Right lobe of liver (tissue), 6 donors: ENCODE measurements at regions not wholly inside any gene's neighbourhood (a gene's known extent, or its start where the extent isn't known, plus 50 kb on each side); places are given as distances from the start of the nearest gene placed in this dataset.

Experiments
- ATAC-seq, 4 donors: fragments of 200-7000 bp; cut with Tn5 transposase; one replicate each; pipeline ENCODE4 v1.9.1; 2020; ENCODE audit warnings: mild to moderate bottlenecking in 4 of 4, moderate library complexity in 4 of 4
- DNase-seq, 3 donors: peaks; one replicate each; pipeline ENCODE4 v3.0.0-alpha.2; 2020
- H3K27ac ChIP-seq, 3 donors: fragments of 200-600 bp; one replicate each; pipeline ENCODE4 v1.8.0; 2022
- H3K27me3 ChIP-seq, 2 donors: fragments of 200-600 bp; one replicate each; pipeline ENCODE4 v1.8.0; 2022
- H3K36me3 ChIP-seq, 4 donors: fragments of 200-600 bp; sonication (generic) in 1 of 4; one replicate each; pipeline versions ENCODE4 v1.5.1 to v1.8.0; 2017 to 2022; ENCODE audit warnings: control low read depth in 1 of 4
- H3K4me1 ChIP-seq, 4 donors: fragments of 200-600 bp; sonication (generic) in 1 of 4; one replicate each; pipeline versions ENCODE4 v1.5.1 to v1.8.0; 2017 to 2022; ENCODE audit warnings: control low read depth in 1 of 4
- H3K4me3 ChIP-seq, 3 donors: fragments of 200-600 bp; one replicate each; pipeline ENCODE4 v1.8.0; 2022
- H3K9me3 ChIP-seq, 4 donors: fragments of 200-600 bp; sonication (generic) in 1 of 4; one replicate each; pipeline versions ENCODE4 v1.5.1 to v1.8.0; 2017 to 2022; ENCODE audit warnings: control low read depth in 1 of 4
- POLR2A ChIP-seq: fragments of 450-650 bp; IDR thresholded peaks from one replicate; pipeline ENCODE4 v1.6.1; 2017; ENCODE audit warnings: antibody characterized with exemption, mild to moderate bottlenecking
- WGBS: methylation state at CpG from one replicate; pipeline ENCODE4 v1.1.6; 2018; ENCODE audit warnings: low coverage, low lambda C conversion rate; ENCODE audit not compliant: insufficient coverage; ENCODE audit errors: missing lambda C conversion rate; 5-methylcytosine and 5-hydroxymethylcytosine counted together
- intact Hi-C, 2 donors: fragments of 100-400 bp; cut with DNase I; formaldehyde crosslinking; loops; one replicate each; pipeline versions ENCODE4 v1.11.2 to v1.14.1; 2022
- TF ChIP-seq, protein P1 (sequence below), 4 donors: fragments of 200-600 bp in 3 of 4; fragments of 450-650 bp in 1 of 4; IDR thresholded peaks; one replicate each; pipeline versions ENCODE4 v1.5.1 to v1.8.0; 2016 to 2022; ENCODE audit warnings: antibody characterized with exemption in 4 of 4, mild to moderate bottlenecking in 2 of 4
- donor health status: DM: no; HTN: yes; CAD: no.
- donor health status: DM: no; HTN: no; CAD: no.
- donor health status: DM: no; HTN: no; CAD: no.
- donor health status: DM: no; HTN: yes; CAD: no.
- donor health status: DM: no; HTN: yes; CAD: no.

DNA sequence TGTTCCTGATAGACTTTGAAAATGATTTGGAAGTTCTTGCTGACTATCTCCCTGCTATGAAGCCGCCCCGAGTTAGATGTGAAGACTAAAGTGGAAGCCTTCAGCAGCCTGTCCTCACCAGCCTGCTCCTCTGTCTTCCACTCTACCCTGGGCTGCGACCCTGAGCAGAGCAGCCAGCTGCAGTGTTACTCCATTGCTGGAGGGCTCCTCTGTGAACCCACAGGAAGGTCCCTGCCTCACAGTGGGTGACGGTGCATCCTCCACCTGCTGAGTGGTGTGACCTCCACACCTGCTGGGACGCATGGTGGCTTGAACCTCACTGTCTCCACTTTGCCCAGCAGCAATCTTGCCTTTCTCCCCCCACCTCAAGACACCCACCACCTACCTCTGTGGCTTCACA, 116.4 kb downstream of the IRS2 start:
- Histone ChIP-seq H3K4me3 (no peak overlapping the region), H3K9me3 (no peaks in the 10 kb centered on the region), H3K36me3 (no peaks in the 10 kb centered on the region), H3K4me1 (peaks cover 0 to 8% (median 0%) of the 10 kb centered on the region in 4 donors), H3K27me3 (no peaks in the 10 kb centered on the region), H3K27ac (no peak overlapping the region)
- intact Hi-C loops, result no loop called here
- WGBS, result 92% methylated on average over 3 of the region's 5 CpGs
- TF ChIP-seq, protein P1, sequence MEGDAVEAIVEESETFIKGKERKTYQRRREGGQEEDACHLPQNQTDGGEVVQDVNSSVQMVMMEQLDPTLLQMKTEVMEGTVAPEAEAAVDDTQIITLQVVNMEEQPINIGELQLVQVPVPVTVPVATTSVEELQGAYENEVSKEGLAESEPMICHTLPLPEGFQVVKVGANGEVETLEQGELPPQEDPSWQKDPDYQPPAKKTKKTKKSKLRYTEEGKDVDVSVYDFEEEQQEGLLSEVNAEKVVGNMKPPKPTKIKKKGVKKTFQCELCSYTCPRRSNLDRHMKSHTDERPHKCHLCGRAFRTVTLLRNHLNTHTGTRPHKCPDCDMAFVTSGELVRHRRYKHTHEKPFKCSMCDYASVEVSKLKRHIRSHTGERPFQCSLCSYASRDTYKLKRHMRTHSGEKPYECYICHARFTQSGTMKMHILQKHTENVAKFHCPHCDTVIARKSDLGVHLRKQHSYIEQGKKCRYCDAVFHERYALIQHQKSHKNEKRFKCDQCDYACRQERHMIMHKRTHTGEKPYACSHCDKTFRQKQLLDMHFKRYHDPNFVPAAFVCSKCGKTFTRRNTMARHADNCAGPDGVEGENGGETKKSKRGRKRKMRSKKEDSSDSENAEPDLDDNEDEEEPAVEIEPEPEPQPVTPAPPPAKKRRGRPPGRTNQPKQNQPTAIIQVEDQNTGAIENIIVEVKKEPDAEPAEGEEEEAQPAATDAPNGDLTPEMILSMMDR (IDR thresholded peaks at IDR 0.05), result no peak
- no peak for TF ChIP-seq POLR2A
- ATAC-seq, result peak in 1 of 4 donors; percentile 7
- no peak for DNase-seq

DNA sequence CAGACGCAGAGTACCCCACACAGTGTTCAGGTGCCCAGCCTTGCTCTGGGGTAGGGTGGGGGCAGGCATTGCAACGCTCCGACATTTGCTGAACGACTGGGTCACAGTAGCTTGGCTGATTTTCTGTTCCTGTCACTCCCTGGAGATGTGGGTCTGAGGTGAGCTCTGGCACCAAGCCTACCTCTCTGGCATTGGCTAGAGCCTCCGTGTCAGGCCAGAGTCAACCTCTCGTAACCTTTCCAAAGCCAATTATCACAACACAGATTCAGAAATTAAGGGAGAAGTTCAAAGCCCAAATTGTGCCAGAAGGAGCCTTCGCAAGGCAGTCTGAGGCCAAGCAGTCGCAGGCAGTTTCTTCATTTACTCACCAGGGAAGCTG, 117.2 kb downstream of the IRS2 start:
- intact Hi-C loops, result no loop called here
- peak; percentile 74 to 85 (median 82) for DNase-seq
- WGBS, result 39% methylated on average over 5 of the region's 8 CpGs
- no peak overlapping the region for H3K4me3 ChIP-seq
- peak overlapping the region in 2 of 3 donors; percentile 43 to 69 for H3K27ac ChIP-seq
- H3K36me3 ChIP-seq, result no peaks in the 10 kb centered on the region
- H3K4me1 ChIP-seq, result peaks cover 0 to 8% (median 0%) of the 10 kb centered on the region in 4 donors
- ATAC-seq, result peak; percentile 90 to 95 (median 93)
- TF ChIP-seq, protein P1 (IDR thresholded peaks at IDR 0.05), result no peak
- no peak for TF ChIP-seq POLR2A
- H3K27me3 ChIP-seq, result no peaks in the 10 kb centered on the region
- H3K9me3 ChIP-seq, result no peaks in the 10 kb centered on the region

DNA sequence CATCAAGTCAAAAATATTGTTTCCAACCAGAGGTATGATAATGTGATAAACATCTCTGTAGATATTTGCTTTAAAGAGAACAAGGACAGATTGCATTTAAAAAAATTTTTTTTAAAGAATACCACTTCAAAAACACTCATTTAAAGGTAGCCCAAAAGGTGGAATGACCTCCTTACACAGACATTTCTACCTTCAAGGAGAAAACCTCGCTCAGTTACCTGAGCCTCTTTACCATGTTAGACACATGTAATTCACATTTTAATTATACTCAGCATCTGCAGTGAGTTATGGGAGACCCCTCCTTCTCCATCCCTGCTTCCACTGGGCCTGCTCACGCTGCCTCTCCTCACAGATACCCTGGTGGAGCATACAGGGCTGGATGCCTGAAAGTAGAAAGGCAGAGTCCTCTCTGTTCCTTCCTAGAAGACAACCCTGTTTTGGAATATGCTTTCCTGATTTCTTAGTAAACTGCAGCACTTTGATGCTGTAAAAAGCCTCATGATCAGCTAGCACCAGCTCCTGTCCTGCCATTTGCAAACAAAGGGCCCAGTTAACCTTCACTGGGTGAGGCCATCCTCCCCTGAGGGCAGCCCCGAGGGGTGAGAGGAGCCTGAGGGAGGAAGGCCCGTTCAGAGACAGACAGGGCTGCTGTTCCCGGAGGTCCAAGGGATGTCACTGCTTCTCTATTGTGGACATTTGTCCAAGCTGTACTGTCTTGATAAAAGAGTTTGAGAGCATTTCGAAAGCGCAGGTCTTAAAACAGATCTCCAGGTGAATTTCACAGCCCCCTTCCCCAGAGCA, 117.8 kb downstream of the IRS2 start:
- no peaks in the 10 kb centered on the region for H3K9me3 ChIP-seq
- H3K27me3 ChIP-seq, result no peaks in the 10 kb centered on the region
- ATAC-seq (peak; percentile 36 to 46 (median 44)), DNase-seq (no peak)
- intact Hi-C loops, result no loop called here
- H3K36me3 ChIP-seq, result no peaks in the 10 kb centered on the region
- H3K27ac ChIP-seq, result peak overlapping the region in 2 of 3 donors; percentile 43 to 69
- no peak for TF ChIP-seq POLR2A
- TF ChIP-seq, protein P1 (IDR thresholded peaks at IDR 0.05), result no peak
- no peak overlapping the region for H3K4me3 ChIP-seq
- H3K4me1 ChIP-seq, result peaks cover 0 to 8% (median 0%) of the 10 kb centered on the region in 4 donors
- 91% methylated on average over 2 of the region's 7 CpGs for WGBS

DNA sequence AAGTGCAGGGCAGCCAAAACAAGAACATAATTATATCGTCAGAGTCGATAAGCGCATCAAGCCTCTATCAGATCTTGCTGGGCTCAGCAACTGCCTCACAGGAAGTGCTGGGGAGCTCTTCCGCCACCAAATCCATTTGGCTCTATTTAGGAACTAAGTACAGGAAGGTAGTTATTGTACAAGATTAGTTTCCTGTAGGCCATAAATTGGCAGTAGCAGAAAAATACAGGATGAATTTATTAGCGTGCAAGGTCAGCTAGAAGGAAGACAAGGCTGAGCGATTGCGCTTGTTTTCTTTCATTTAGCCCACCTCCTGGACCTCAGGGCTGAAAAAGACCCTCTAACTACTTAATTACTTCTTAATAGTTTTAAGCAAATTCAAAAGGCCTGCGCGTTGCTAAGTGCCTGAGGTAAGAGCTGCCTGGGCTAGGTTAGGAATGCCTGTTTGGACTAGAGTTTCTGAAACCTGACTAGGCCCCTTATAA, 118.5 kb downstream of the IRS2 start:
- peak in 3 of 4 donors; percentile 13 to 32 (median 15) for ATAC-seq
- no peak for DNase-seq
- Histone ChIP-seq H3K27me3 (no peaks in the 10 kb centered on the region), H3K27ac (no peak overlapping the region), H3K9me3 (no peaks in the 10 kb centered on the region), H3K36me3 (no peaks in the 10 kb centered on the region), H3K4me1 (peaks cover 0 to 8% (median 0%) of the 10 kb centered on the region in 4 donors), H3K4me3 (no peak overlapping the region)
- 79% methylated on average over 9 of the region's 9 CpGs for WGBS
- no peak for TF ChIP-seq POLR2A
- TF ChIP-seq, protein P1 (IDR thresholded peaks at IDR 0.05), result no peak
- intact Hi-C loops, result no loop called here
